Endothelial cell of umbilical vein (primary cell): ENCODE measurements at regions not wholly inside any gene's neighbourhood (a gene's known extent, or its start where the extent isn't known, plus 50 kb on each side); places are given as distances from the start of the nearest gene placed in this dataset.

Experiments
- CTCF ChIP-seq, 2 donors: IDR thresholded peaks; 1 replicate in 1 of 2; 2 replicates in 1 of 2; pipeline ENCODE4 v1.5.1; 2011; ENCODE audit warnings: low read length in 2 of 2, mild to moderate bottlenecking in 2 of 2, moderate library complexity in 2 of 2, control low read depth in 1 of 2, inconsistent platforms in 1 of 2, low read depth in 1 of 2; ENCODE audit not compliant: insufficient read depth in 1 of 2; ENCODE audit errors: extremely low read depth in 1 of 2
- EZH2 ChIP-seq: IDR thresholded peaks from 2 replicates; pipeline ENCODE4 v1.6.1; 2012; ENCODE audit warnings: borderline replicate concordance, low read depth, mild to moderate bottlenecking, moderate library complexity, low read length, inconsistent platforms; ENCODE audit not compliant: severe bottlenecking

GRCh38 chr2:238634701-238635357 is 208.1 kb downstream of the ASB1 start:
- TF ChIP-seq CTCF (IDR thresholded peaks at IDR 0.05; ENCODE audit: extremely low read depth in 1 of 2, insufficient read depth in 1 of 2, low read depth in 1 of 2, low read length in 2 of 2): no peak
- no peak for TF ChIP-seq EZH2
